SK-N-SH (cell line): ENCODE measurements at regions not wholly inside any gene's neighbourhood (a gene's known extent, or its start where the extent isn't known, plus 50 kb on each side); places are given as distances from the start of the nearest gene placed in this dataset.

Experiments
- CTCF ChIA-PET: fragments of 300-600, 350-600 bp; formaldehyde crosslinking; extraction: SDS; loops from one replicate; lab custom pipeline; 2021; lab: Yijun Ruan, JAX
- POLR2A ChIA-PET: fragments of 350-600 bp; sonication (Branson Sonifier 250); formaldehyde crosslinking; extraction: SDS; loops from one replicate; lab custom pipeline; 2020; ENCODE audit warnings: antibody characterized with exemption, inconsistent platforms; lab: Yijun Ruan, JAX
- DNase-seq: peaks from one replicate; pipeline ENCODE4 v3.0.0; 2012
- H2AFZ ChIP-seq: fragments of 200-600 bp; sonication (generic); 2 replicates; pipeline ENCODE4 v1.8.1; 2016; ENCODE audit warnings: antibody characterized with exemption, mild to moderate bottlenecking, low read depth
- H3F3A ChIP-seq: fragments of 200-600 bp; sonication (generic); replicated peaks from 2 replicates; pipeline ENCODE3; 2016; ENCODE audit warnings: antibody characterized with exemption, mild to moderate bottlenecking; ENCODE audit not compliant: insufficient read depth
- H3K27ac ChIP-seq, 2 experiments: fragments of 200-500 bp in 1 of 2; fragments of 200-600 bp in 1 of 2; sonication (Bioruptor generic) in 1 of 2; sonication (generic), shearing (Covaris generic) in 1 of 2; 2 replicates each; pipeline versions ENCODE4 v1.5.1 to v1.6.1; 2014 to 2016; ENCODE audit warnings: low read depth in 2 of 2, inconsistent platforms in 1 of 2, low read length in 1 of 2, mild to moderate bottlenecking in 1 of 2, mixed read lengths in 1 of 2
- H3K27me3 ChIP-seq: fragments of 200-600 bp; sonication (generic), shearing (Covaris generic); 2 replicates; pipeline ENCODE4 v1.6.1; 2016; ENCODE audit warnings: mixed run types; ENCODE audit not compliant: insufficient read depth
- H3K36me3 ChIP-seq, 2 experiments: fragments of 200-500 bp in 1 of 2; fragments of 200-600 bp in 1 of 2; sonication (Bioruptor generic) in 1 of 2; sonication (generic) in 1 of 2; replicated peaks in 1 of 2; 2 replicates each; pipeline versions ENCODE3 to v1.5.1; 2014 to 2016; ENCODE audit warnings: low read length in 1 of 2, mild to moderate bottlenecking in 1 of 2; ENCODE audit not compliant: insufficient read depth in 2 of 2, control insufficient read depth in 1 of 2
- H3K4me1 ChIP-seq, 2 experiments: fragments of 200-500 bp in 1 of 2; fragments of 200-600 bp in 1 of 2; sonication (Bioruptor generic) in 1 of 2; sonication (generic), shearing (Covaris generic) in 1 of 2; 2 replicates each; pipeline versions ENCODE4 v1.5.1 to v1.6.1; 2014 to 2016; ENCODE audit warnings: low read depth in 1 of 2, low read length in 1 of 2, mixed run types in 1 of 2; ENCODE audit not compliant: insufficient read depth in 2 of 2, control insufficient read depth in 1 of 2
- H3K4me2 ChIP-seq: fragments of 200-600 bp; sonication (generic), shearing (Covaris generic); 2 replicates; pipeline ENCODE4 v1.6.1; 2017; ENCODE audit warnings: mixed run types
- H3K4me3 ChIP-seq, 2 experiments: fragments of 200-500 bp in 1 of 2; fragments of 200-600 bp in 1 of 2; sonication (Bioruptor generic) in 1 of 2; sonication (generic), shearing (Covaris generic) in 1 of 2; 2 replicates each; pipeline versions ENCODE4 v1.5.1 to v1.8.1; 2014 to 2016; ENCODE audit warnings: low read depth in 2 of 2, inconsistent platforms in 1 of 2, low read length in 1 of 2, mild to moderate bottlenecking in 1 of 2, mixed read lengths in 1 of 2, moderate library complexity in 1 of 2
- H3K79me2 ChIP-seq: fragments of 200-600 bp; sonication (generic); 2 replicates; pipeline ENCODE4 v1.8.1; 2017; ENCODE audit warnings: mild to moderate bottlenecking; ENCODE audit not compliant: insufficient read depth
- H3K9ac ChIP-seq: fragments of 200-600 bp; sonication (generic); 2 replicates; pipeline ENCODE4 v1.6.1; 2017; ENCODE audit warnings: mixed run types
- H3K9me2 ChIP-seq: fragments of 200-600 bp; sonication (generic); 2 replicates; pipeline ENCODE4 v1.6.1; 2017; ENCODE audit warnings: mixed run types
- H3K9me3 ChIP-seq: fragments of 200-600 bp; sonication (generic); 2 replicates; pipeline ENCODE4 v1.6.1; 2017; ENCODE audit warnings: mixed run types, mild to moderate bottlenecking, moderate library complexity
- H4K20me1 ChIP-seq: fragments of 200-600 bp; sonication (generic); 2 replicates; pipeline ENCODE4 v1.6.1; 2017; ENCODE audit warnings: mild to moderate bottlenecking, mixed run types; ENCODE audit not compliant: insufficient read depth
- CTCF ChIP-seq: fragments of 200-600 bp; sonication (generic); IDR thresholded peaks from 2 replicates; pipeline ENCODE4 v1.6.1; 2017; ENCODE audit warnings: antibody characterized with exemption, mild to moderate bottlenecking, moderate library complexity
- GABPA ChIP-seq: IDR thresholded peaks from 2 replicates; pipeline ENCODE4 v1.4.0; 2012; ENCODE audit warnings: low read depth, mild to moderate bottlenecking
- GATA2 ChIP-seq: sonication (generic); formaldehyde crosslinking; IDR thresholded peaks from 2 replicates; pipeline ENCODE4 v1.5.0; 2020; ENCODE audit warnings: mild to moderate bottlenecking, missing genetic modification reagents
- IRF3 ChIP-seq: fragments of 150-350 bp; IDR thresholded peaks from 2 replicates; pipeline ENCODE4 v1.6.1; 2016; ENCODE audit warnings: mild to moderate bottlenecking, low read depth, low read length
- JUND ChIP-seq: IDR thresholded peaks from 2 replicates; pipeline ENCODE4 v1.4.0; 2012
- MAX ChIP-seq: IDR thresholded peaks from 2 replicates; pipeline ENCODE4 v1.4.0; 2012; ENCODE audit warnings: low read depth
- NFIC ChIP-seq: IDR thresholded peaks from 2 replicates; pipeline ENCODE4 v1.4.0; 2012; ENCODE audit warnings: borderline replicate concordance
- NRF1 ChIP-seq: IDR thresholded peaks from 2 replicates; pipeline ENCODE4 v1.6.1; 2012; ENCODE audit warnings: low read depth, mild to moderate bottlenecking, low read length
- PBX3 ChIP-seq: IDR thresholded peaks from 2 replicates; pipeline ENCODE4; 2012
- RAD21 ChIP-seq: IDR thresholded peaks from 2 replicates; pipeline ENCODE4 v1.6.1; 2012; ENCODE audit warnings: mild to moderate bottlenecking, low read length
- RCOR1 ChIP-seq: fragments of 150-350 bp; IDR thresholded peaks from 2 replicates; pipeline ENCODE4 v1.6.1; 2017; ENCODE audit warnings: antibody characterized with exemption, low read length
- REST ChIP-seq: IDR thresholded peaks from 2 replicates; pipeline ENCODE4 v1.6.1; 2012; ENCODE audit warnings: mild to moderate bottlenecking, low read depth, low read length, moderate library complexity
- RFX5 ChIP-seq: IDR thresholded peaks from 2 replicates; pipeline ENCODE4 v1.6.1; 2012; ENCODE audit warnings: mild to moderate bottlenecking, improper control_type of control experiment, low read length
- SIN3A ChIP-seq: IDR thresholded peaks from 2 replicates; pipeline ENCODE4 v1.6.1; 2012; ENCODE audit warnings: low read depth, mild to moderate bottlenecking, low read length, moderate library complexity, borderline replicate concordance
- TAF1 ChIP-seq: IDR thresholded peaks from 2 replicates; pipeline ENCODE4 v1.6.1; 2012; ENCODE audit warnings: low read depth, mild to moderate bottlenecking, low read length, moderate library complexity, borderline replicate concordance
- USF1 ChIP-seq: IDR thresholded peaks from 2 replicates; pipeline ENCODE4 v1.4.0; 2012; ENCODE audit warnings: low read depth, borderline replicate concordance
- YY1 ChIP-seq: IDR thresholded peaks from 2 replicates; pipeline ENCODE4 v1.4.0; 2012; ENCODE audit warnings: low read depth, mild to moderate bottlenecking
- ZBTB33 ChIP-seq: IDR thresholded peaks from 2 replicates; pipeline ENCODE4 v1.4.0; 2012; ENCODE audit warnings: low read depth, borderline replicate concordance
- WGBS: methylation state at CpG from one replicate; pipeline ENCODE4 v1.1.6; 2017; ENCODE audit warnings: low lambda C conversion rate; 5-methylcytosine and 5-hydroxymethylcytosine counted together

GRCh38 chr5:3842591-3842990 lies 247.0 kb downstream of the IRX1 start:
- TF ChIP-seq YY1, result no peak
- TF ChIP-seq TAF1, result no peak
- TF ChIP-seq CTCF, result no peak
- no peak for TF ChIP-seq PBX3
- no peak for TF ChIP-seq NRF1
- no peak for TF ChIP-seq SIN3A
- TF ChIP-seq MAX, result no peak
- no peaks in the 10 kb centered on the region for H3K9me2 ChIP-seq
- no peak overlapping the region for H3K4me3 ChIP-seq
- CTCF ChIA-PET, result no interaction called here
- H3K79me2 ChIP-seq, result no peaks in the 10 kb centered on the region
- H3K4me1 ChIP-seq, result no peaks in the 10 kb centered on the region
- POLR2A ChIA-PET, result no interaction called here
- H3K27ac ChIP-seq, result no peak overlapping the region
- no peaks in the 10 kb centered on the region for H4K20me1 ChIP-seq
- H3K27me3 ChIP-seq, result no peaks in the 10 kb centered on the region
- no peaks in the 10 kb centered on the region for H3F3A ChIP-seq
- H2AFZ ChIP-seq, result no peak overlapping the region
- no peak overlapping the region for H3K9ac ChIP-seq
- WGBS, result 0% methylated on average over 1 of the region's 6 CpGs
- no peak overlapping the region for H3K4me2 ChIP-seq
- no peaks in the 10 kb centered on the region for H3K36me3 ChIP-seq
- no peak for DNase-seq
- H3K9me3 ChIP-seq, result no peaks in the 10 kb centered on the region

- H3K4me2 ChIP-seq, result no peak overlapping the region
- H3K9me2 ChIP-seq, result no peaks in the 10 kb centered on the region
- no peaks in the 10 kb centered on the region for H4K20me1 ChIP-seq
- H2AFZ ChIP-seq, result no peak overlapping the region
- ChIA-PET POLR2A (no interaction called here), CTCF (no interaction called here)
- no peak overlapping the region for H3K9ac ChIP-seq
- no peaks in the 10 kb centered on the region for H3K27me3 ChIP-seq
- no peak overlapping the region for H3K4me3 ChIP-seq
- H3K79me2 ChIP-seq, result no peaks in the 10 kb centered on the region
- no peaks in the 10 kb centered on the region for H3K9me3 ChIP-seq
- no peak for DNase-seq
- H3K27ac ChIP-seq, result no peak overlapping the region
- no peaks in the 10 kb centered on the region for H3K4me1 ChIP-seq
- no peaks in the 10 kb centered on the region for H3K36me3 ChIP-seq
- WGBS, result 3% methylated on average over 6 of the region's 6 CpGs
- H3F3A ChIP-seq, result no peaks in the 10 kb centered on the region
- TF ChIP-seq ZBTB33 (no peak), RFX5 (no peak), MAX (no peak), REST (no peak), RCOR1 (no peak), RAD21 (no peak), USF1 (no peak), GATA2 (CRISPR knock-in tag) (no peak), NFIC (no peak), JUND (no peak), IRF3 (no peak), GABPA (no peak)
Observed at GRCh38 chr5:3843706-3844105, 248.1 kb downstream of the IRX1 start.
